ENCODE measurements at regions not wholly inside any gene's neighbourhood (a gene's known extent, or its start where the extent isn't known, plus 50 kb on each side); places are given as distances from the start of the nearest gene placed in this dataset.

- no peak for TF ChIP-seq CTCF (IDR thresholded peaks at IDR 0.05; ENCODE audit: insufficient read depth, low read depth, low read length, missing control alignments)
- no peak for DNase-seq (ENCODE audit: low read depth)
- no peak overlapping the region for H3K4me3 ChIP-seq (ENCODE audit: low read length)
These were observed 197.7 kb downstream of the BCAS1 start for GRCh38 chr20:53872561-53873229.

- TF ChIP-seq CTCF (IDR thresholded peaks at IDR 0.05; ENCODE audit: insufficient read depth, low read depth, low read length, missing control alignments), result no peak
- no peak overlapping the region for H3K4me3 ChIP-seq (ENCODE audit: low read length)
- DNase-seq (ENCODE audit: low read depth), result no peak
These were observed 198.3 kb downstream of the BCAS1 start for GRCh38 chr20:53872081-53872541.

- no peak overlapping the region for H3K4me3 ChIP-seq (ENCODE audit: low read length)
These were observed 198.9 kb downstream of the BCAS1 start for GRCh38 chr20:53871541-53871940.

GRCh38 chr20:53870426-53871315 lies 199.7 kb downstream of the BCAS1 start:
- no peak for DNase-seq (ENCODE audit: low read depth)
- no peak for TF ChIP-seq CTCF (IDR thresholded peaks at IDR 0.05; ENCODE audit: insufficient read depth, low read depth, low read length, missing control alignments)

More at GRCh38 chr20:53871541-53871940, 198.9 kb downstream of the BCAS1 start:
- TF ChIP-seq CTCF (IDR thresholded peaks at IDR 0.05; ENCODE audit: insufficient read depth, low read depth, low read length, missing control alignments), result no peak
- no peak for DNase-seq (ENCODE audit: low read depth)

GRCh38 chr20:53869466-53870258 lies 200.7 kb downstream of the BCAS1 start:
- no peak overlapping the region for H3K4me3 ChIP-seq (ENCODE audit: low read length)
- DNase-seq (ENCODE audit: low read depth), result peak; percentile 89
- TF ChIP-seq CTCF (IDR thresholded peaks at IDR 0.05; ENCODE audit: insufficient read depth, low read depth, low read length, missing control alignments), result peak; percentile 94

More at GRCh38 chr20:53870426-53871315, 199.7 kb downstream of the BCAS1 start:
- no peak overlapping the region for H3K4me3 ChIP-seq (ENCODE audit: low read length)

- TF ChIP-seq CTCF (IDR thresholded peaks at IDR 0.05; ENCODE audit: insufficient read depth, low read depth, low read length, missing control alignments), result no peak
- H3K4me3 ChIP-seq (ENCODE audit: low read length), result no peak overlapping the region
- DNase-seq (ENCODE audit: low read depth), result peak; percentile 96
These were observed 202.5 kb downstream of the BCAS1 start for GRCh38 chr20:53867741-53868351.
